ENCODE measurements at regions not wholly inside any gene's neighbourhood (a gene's known extent, or its start where the extent isn't known, plus 50 kb on each side); places are given as distances from the start of the nearest gene placed in this dataset.

- no peak for DNase-seq
These were observed 278.2 kb downstream of the SNX13 start for GRCh38 chr7:17661982-17662585.

- no peak for DNase-seq
These were observed 277.1 kb downstream of the SNX13 start for GRCh38 chr7:17663061-17663675.

DNA sequence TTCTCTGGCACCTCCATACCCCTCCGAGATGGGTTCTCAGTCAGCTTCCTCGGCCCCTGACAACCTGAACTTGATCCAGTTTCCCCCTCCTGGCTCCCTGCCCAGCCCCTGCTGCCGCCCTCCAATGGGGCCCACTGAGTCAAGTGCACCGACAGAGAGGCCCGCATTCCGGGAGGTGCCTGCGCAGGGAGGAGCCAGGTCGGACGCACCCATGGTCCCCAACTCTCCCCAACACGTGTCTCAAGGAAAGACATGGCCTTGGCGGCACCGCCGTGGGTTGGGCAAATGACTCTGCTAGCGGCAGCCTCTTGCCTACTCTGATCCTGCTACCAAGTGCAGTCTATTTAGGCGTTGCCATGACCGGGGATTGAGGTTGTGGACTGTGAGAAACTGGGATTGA lies 275.3 kb downstream of the SNX13 start:
- DNase-seq = no peak

GRCh38 chr7:17668122-17668521 lies 272.2 kb downstream of the SNX13 start:
- DNase-seq = no peak

GRCh38 chr7:17669204-17669603 lies 271.1 kb downstream of the SNX13 start:
- DNase-seq = no peak

GRCh38 chr7:17671956-17672355 lies 268.3 kb downstream of the SNX13 start:
- DNase-seq = no peak

- no peak for DNase-seq
These were observed 267.5 kb downstream of the SNX13 start for GRCh38 chr7:17672783-17673182.

GRCh38 chr7:17674166-17674942 lies 265.9 kb downstream of the SNX13 start:
- DNase-seq = no peak

DNA sequence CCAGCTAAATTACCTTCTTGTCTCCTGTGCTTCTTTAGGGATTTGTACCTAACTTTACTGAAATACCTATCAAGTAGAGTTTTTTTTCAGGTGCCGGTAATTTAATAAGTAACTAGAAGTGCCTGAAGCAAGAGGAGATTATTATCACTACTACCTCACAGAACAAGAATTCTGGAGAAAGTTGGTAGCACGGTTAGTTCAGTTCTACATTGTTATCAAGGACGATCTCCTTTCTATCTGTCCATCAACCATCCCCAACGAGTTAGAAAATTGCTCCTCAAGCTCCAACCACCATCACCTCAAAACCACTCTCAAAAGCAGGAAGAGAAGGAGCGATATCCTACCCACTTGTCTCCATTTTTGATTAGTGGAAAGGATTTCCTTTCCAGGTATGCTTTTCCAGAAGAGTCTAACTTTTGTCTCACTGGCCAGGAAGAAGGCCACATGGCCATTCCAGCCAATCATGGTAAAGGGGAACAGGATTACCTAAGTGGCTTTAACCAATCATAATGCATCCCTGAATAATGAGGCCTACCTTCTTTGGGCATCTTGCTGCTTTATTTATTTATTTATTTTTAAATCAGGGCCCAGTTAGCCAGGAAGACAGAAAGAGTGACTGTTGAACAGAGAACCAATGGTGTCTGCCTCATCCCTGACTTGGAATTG lies 265.2 kb downstream of the SNX13 start:
- DNase-seq = no peak

GRCh38 chr7:17677408-17677807 lies 262.9 kb downstream of the SNX13 start:
- no peak for DNase-seq

- no peak for DNase-seq
These were observed 261.4 kb downstream of the SNX13 start for GRCh38 chr7:17678896-17679295.

GRCh38 chr7:17679458-17679857 lies 260.8 kb downstream of the SNX13 start:
- no peak for DNase-seq

DNA sequence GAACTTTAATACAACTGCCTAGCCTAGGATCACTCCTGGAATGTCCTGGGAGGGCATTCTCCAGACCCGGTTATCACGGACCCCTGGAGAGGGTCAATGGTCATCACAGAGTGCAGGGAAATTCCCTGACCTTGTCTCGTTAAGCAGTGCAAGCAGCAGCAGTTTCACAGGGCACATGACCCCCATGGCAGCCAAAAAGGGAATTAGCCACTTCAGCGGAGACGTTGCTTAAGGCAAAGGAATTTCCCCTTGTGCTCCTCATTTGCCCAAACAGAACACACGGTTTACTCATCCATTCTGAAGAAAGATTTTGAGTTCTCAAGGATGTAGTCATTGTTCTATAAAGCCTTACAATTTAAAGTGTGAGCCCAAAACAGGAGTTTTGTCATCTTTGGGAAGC lies 260.3 kb downstream of the SNX13 start:
- DNase-seq = no peak

DNA sequence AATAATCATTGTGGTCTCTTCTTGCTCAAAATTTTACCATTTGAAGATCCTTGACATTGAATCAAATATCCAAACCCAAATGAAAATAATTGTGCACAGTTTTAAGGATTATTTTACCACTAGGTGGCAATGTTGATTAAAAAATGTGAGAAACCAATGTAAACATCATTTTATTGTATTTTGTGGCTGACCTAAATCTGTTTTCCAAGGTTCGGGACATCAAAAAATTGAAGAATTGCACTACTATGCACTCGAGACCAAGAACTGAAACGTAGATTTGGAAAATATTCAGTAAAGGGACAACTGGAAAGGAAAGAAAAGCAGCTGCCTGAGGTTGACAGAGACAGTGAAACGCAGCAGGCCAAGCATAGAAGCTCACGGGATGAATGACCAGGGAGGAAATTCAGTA lies 259.3 kb downstream of the SNX13 start:
- DNase-seq = peak; percentile 39

- DNase-seq = no peak
These were observed 258.3 kb downstream of the SNX13 start for GRCh38 chr7:17681965-17682364.

- no peak for DNase-seq
These were observed 257.7 kb downstream of the SNX13 start for GRCh38 chr7:17682586-17682985.

DNA sequence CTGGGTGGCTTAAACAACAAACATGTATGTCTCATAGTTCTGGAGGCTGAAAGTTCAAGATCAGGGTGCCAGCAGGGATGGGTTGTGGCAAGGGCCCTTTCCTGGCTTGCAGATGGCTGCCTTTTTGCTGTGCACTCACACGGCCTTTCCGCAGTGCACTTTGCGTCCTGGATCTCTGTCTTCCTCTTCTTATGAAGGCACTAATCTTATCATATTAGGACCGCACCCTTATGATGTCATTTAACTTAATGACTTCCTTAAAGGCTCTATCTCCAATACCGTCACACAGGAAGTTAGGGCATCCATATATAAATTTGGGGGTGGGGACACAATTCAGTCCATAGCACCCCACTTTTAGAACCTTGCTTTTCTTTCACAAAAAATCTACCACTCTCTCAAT lies 255.2 kb downstream of the SNX13 start:
- DNase-seq = no peak

GRCh38 chr7:17687361-17687760 lies 252.9 kb downstream of the SNX13 start:
- DNase-seq = no peak

DNA sequence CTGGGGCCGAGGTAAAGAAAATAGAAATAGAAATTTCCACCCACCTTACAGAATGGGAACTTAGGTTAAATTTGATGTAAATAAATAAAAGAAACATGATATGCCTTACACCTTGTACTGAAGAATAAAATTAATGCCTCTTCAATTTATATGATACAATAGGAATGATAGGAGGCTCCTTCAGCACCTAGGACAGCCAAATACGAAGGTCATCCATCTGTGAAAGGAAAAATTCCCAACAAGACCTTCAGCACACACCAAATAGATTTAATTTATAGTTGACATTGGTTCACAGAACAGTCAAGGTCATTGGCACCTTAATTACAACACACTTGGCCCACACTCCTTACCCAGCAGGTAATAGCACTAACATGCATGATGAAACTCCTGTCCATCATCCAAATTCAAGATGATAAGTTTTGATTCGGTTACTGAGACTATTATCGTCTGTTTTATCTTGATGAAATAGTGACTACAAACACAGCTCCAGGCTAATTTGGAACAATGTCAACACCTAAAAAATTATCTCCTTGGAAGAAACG lies 250.9 kb downstream of the SNX13 start:
- no peak for DNase-seq

DNA sequence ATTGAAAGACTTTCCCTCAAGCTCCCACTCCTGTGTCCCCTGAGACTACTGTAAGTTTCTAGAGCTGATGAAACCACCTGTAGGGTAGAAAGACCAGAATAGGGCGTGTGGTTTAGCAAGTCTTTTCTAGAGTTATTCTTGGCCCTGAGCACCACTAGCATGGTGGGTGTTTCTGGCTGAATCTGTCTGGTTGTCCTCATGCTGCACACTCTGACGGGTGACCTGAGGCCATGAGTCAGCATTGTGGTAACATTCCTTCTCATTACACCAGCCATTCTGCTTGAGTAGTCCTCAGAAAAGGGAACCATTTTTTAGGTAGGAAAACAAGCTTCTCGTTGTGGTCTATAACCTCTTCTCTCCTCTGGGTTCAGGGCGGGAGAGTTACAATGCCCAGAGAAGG lies 250.3 kb downstream of the SNX13 start:
- DNase-seq = no peak

- no peak for DNase-seq
These were observed 243.9 kb downstream of the SNX13 start for GRCh38 chr7:17696422-17696821.

DNA sequence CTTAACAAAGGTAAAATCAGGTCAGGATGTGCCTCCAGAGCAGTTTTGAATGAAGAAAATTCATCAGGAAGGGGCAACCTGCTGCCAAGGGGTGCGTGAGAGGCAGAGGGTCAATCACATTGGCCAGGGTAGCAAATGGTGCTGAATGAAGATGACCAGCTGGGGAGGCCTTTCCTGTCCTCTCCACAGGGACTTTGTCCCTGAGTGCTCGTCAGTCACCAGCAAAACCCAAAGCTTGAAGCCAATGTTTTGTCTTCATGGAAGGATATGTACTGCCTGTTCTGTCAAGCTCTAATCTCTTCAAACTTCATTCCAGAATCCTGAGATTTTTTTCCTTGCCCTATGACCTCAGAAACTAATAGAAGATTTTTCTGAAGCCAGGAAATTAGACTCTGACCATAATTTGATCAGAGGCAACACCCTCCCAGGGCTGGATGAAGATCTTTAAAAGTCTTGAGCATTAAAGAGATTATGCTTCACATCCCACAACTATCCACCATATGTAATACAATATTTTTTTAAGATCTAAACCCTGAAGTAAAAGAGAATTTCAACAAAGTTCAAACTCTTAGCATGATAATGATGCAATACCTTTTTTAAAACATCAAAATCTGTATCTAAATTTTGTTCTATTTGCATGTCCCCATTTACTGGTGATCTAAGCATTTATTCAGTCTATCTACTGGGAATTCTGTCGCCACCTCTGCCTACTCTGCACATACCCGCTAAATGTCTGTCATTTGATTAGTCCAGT lies 243.0 kb downstream of the SNX13 start:
- DNase-seq = no peak

GRCh38 chr7:17699696-17700095 lies 240.6 kb downstream of the SNX13 start:
- no peak for DNase-seq

All from activated CD4-positive, alpha-beta T cell treated with anti-CD3 and anti-CD28 coated beads, Interleukin-2, amount 50 U/mL, for 16 hours (primary cell).